HG03342 (cell line): ENCODE measurements at regions not wholly inside any gene's neighbourhood (a gene's known extent, or its start where the extent isn't known, plus 50 kb on each side); places are given as distances from the start of the nearest gene placed in this dataset.

Source experiments
- ATAC-seq: cut with Tn5 transposase; IDR thresholded peaks from one replicate; pipeline ENCODE4 v1.9.1; 2021; ENCODE audit warnings: mild to moderate bottlenecking, moderate library complexity; ENCODE audit not compliant: unreplicated experiment

GRCh38 chr2:105596411-105596921 is 148.2 kb upstream of the NCK2 start:
- ATAC-seq: no peak

- ATAC-seq: no peak
Observed at GRCh38 chr2:105595536-105595935, 149.2 kb upstream of the NCK2 start.

GRCh38 chr2:105593221-105593967 is 151.3 kb upstream of the NCK2 start:
- no peak for ATAC-seq

- no peak for ATAC-seq
Observed at GRCh38 chr2:105592288-105592687, 152.4 kb upstream of the NCK2 start.

- no peak for ATAC-seq
Observed at GRCh38 chr2:105590780-105591660, 153.7 kb upstream of the NCK2 start.

GRCh38 chr2:105588581-105588980 is 156.1 kb upstream of the NCK2 start:
- ATAC-seq: no peak

- no peak for ATAC-seq
Observed at GRCh38 chr2:105587637-105588036, 157.1 kb upstream of the NCK2 start.

- no peak for ATAC-seq
Observed at GRCh38 chr2:105584435-105585010, 160.2 kb upstream of the NCK2 start.

GRCh38 chr2:105582952-105583660 is 161.6 kb upstream of the NCK2 start:
- ATAC-seq: no peak

- no peak for ATAC-seq
Observed at GRCh38 chr2:105581555-105581944, 163.2 kb upstream of the NCK2 start.

- no peak for ATAC-seq
Observed at GRCh38 chr2:105580870-105581554, 163.7 kb upstream of the NCK2 start.

- ATAC-seq: no peak
Observed at GRCh38 chr2:105580216-105580615, 164.5 kb upstream of the NCK2 start.

- no peak for ATAC-seq
Observed at GRCh38 chr2:105578166-105578565, 166.5 kb upstream of the NCK2 start.

GRCh38 chr2:105577762-105578161 is 166.9 kb upstream of the NCK2 start:
- no peak for ATAC-seq

GRCh38 chr2:105576440-105577241 is 168.1 kb upstream of the NCK2 start:
- ATAC-seq: peak; percentile 48

GRCh38 chr2:105576050-105576439 is 168.7 kb upstream of the NCK2 start:
- no peak for ATAC-seq

- ATAC-seq: no peak
Observed at GRCh38 chr2:105575499-105576025, 169.2 kb upstream of the NCK2 start.

GRCh38 chr2:105574796-105575344 is 169.8 kb upstream of the NCK2 start:
- no peak for ATAC-seq
